Pancreas (tissue), 10 donors: ENCODE measurements at regions not wholly inside any gene's neighbourhood (a gene's known extent, or its start where the extent isn't known, plus 50 kb on each side); places are given as distances from the start of the nearest gene placed in this dataset.

Source experiments
- ATAC-seq, 4 donors: fragments of 200-7000 bp; cut with Tn5 transposase; one replicate each; pipeline versions ENCODE4 v1.8.0 to v1.9.1; 2020; ENCODE audit warnings: mild to moderate bottlenecking in 4 of 4, moderate library complexity in 4 of 4
- DNase-seq, 6 donors: peaks; one replicate each; pipeline ENCODE4 v3.0.0-alpha.2; 2020
- FAIRE-seq: peaks from 2 replicates; lab custom pipeline; 2012; peaks lifted over from hg19 to GRCh38; lab: Jason Lieb, UNC
- H3K27ac ChIP-seq, 4 donors: fragments of 200-600 bp; sonication (generic); 1 replicate in 3 of 4; 2 replicates in 1 of 4; pipeline versions ENCODE4 v1.5.0 to v1.8.0; 2020
- H3K27me3 ChIP-seq, 4 donors: fragments of 200-600 bp; one replicate each; pipeline ENCODE4 v1.8.0; 2021
- H3K36me3 ChIP-seq, 3 donors: fragments of 200-600 bp; sonication (generic) in 1 of 3; one replicate each; pipeline versions ENCODE4 v1.5.0 to v1.8.0; 2020 to 2021
- H3K4me1 ChIP-seq, 3 donors: fragments of 200-600 bp; one replicate each; pipeline ENCODE4 v1.8.0; 2021
- H3K4me3 ChIP-seq, 4 donors: fragments of 200-600 bp; sonication (generic) in 2 of 4; one replicate each; pipeline versions ENCODE4 v1.5.0 to v1.8.0; 2020 to 2021
- H3K9me3 ChIP-seq, 4 donors: fragments of 200-600 bp; one replicate each; pipeline ENCODE4 v1.8.0; 2021
- WGBS, 2 donors: extraction: QIAGEN DNeasy Blood & Tissue Kit; methylation state at CpG; one replicate each; pipeline ENCODE4 v1.1.7; 2013; 5-methylcytosine and 5-hydroxymethylcytosine counted together
- intact Hi-C, 3 donors: fragments of 100-400 bp; cut with DNase I; formaldehyde crosslinking; loops; one replicate each; pipeline versions ENCODE4 v1.11.1 to v1.14.2; 2022
- TF ChIP-seq, protein P1 (sequence below), 4 donors: fragments of 200-600 bp; sonication (generic) in 3 of 4; IDR thresholded peaks; one replicate each; pipeline versions ENCODE4 v1.5.0 to v1.8.0; 2021; ENCODE audit warnings: antibody characterized with exemption in 4 of 4
- donor health status: healthy with polysubstance abuse.
- donor health status: DM: no; HTN: no; CAD: no; lungs with moderate emphysema.
- donor health status: DM: no; HTN: no; CAD: no.
- donor health status: control.
- donor health status: control.
- donor health status: Bipolar disorder and iron deficiency.
- donor health status: DM: yes; HTN: yes; CAD: no.
- donor health status: DM: no; HTN: no; CAD: no.
- donor health status: DM: no; HTN: no; CAD: no.
- donor health status: DM: yes; HTN: yes; CAD: no.

DNA sequence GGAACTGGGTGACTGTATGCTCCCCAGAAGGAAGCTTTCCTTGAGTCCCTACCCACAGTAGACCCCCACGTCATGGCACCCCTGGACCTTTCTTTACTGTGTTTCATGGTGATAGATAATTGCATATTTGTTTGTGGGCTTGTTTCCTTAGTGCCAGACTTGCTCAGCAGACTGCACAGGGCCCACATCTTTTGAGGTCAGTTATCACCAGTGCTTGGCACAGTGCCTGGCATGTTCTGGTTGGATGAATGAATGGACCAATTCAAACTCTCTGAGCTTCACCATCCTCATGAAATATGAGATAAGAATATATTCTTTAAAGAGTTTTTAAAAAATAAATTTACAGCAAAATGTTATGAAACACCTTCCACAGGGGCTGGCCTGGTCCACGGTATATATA lies 78.4 kb upstream of the EMX2 start:
- no peak overlapping the region for H3K27ac ChIP-seq
- WGBS, 2 donors = 42 to 68% methylated on average over 2 of the region's 2 CpGs

DNA sequence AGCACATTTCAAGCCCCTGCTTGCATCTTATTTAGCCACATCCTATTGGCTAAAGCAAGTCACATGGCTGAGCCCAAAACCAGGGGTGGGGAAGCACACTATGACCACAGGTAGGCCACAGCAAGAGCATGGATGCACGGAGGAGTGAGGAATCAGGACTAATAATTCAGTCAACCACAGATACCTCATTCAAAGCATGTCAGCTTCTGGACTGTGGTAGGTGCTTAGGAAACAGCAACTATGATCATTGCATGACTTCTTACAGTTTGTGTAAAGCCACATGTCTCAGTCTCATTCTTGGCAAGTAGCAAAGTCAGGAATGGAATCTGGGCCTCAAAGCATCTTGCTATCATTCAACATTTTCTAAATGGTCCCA lies 79.0 kb upstream of the EMX2 start:
- Histone ChIP-seq H3K36me3 (no peaks in the 10 kb centered on the region), H3K4me1 (no peaks in the 10 kb centered on the region), H3K27me3 (no peaks in the 10 kb centered on the region), H3K4me3 (no peak overlapping the region), H3K9me3 (no peaks in the 10 kb centered on the region), H3K27ac (no peak overlapping the region)
- intact Hi-C loops = no loop called here
- WGBS, 2 donors = 71 to 82% methylated on average over 1 of the region's 1 CpG
- TF ChIP-seq, protein P1, sequence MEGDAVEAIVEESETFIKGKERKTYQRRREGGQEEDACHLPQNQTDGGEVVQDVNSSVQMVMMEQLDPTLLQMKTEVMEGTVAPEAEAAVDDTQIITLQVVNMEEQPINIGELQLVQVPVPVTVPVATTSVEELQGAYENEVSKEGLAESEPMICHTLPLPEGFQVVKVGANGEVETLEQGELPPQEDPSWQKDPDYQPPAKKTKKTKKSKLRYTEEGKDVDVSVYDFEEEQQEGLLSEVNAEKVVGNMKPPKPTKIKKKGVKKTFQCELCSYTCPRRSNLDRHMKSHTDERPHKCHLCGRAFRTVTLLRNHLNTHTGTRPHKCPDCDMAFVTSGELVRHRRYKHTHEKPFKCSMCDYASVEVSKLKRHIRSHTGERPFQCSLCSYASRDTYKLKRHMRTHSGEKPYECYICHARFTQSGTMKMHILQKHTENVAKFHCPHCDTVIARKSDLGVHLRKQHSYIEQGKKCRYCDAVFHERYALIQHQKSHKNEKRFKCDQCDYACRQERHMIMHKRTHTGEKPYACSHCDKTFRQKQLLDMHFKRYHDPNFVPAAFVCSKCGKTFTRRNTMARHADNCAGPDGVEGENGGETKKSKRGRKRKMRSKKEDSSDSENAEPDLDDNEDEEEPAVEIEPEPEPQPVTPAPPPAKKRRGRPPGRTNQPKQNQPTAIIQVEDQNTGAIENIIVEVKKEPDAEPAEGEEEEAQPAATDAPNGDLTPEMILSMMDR (IDR thresholded peaks at IDR 0.05) = no peak
- no peak for FAIRE-seq
- no peak for DNase-seq
- ATAC-seq = no peak

More for the DNA sequence above, 78.4 kb upstream of the EMX2 start:
- FAIRE-seq (no peak), ATAC-seq (no peak), DNase-seq (no peak)
- no peaks in the 10 kb centered on the region for H3K27me3 ChIP-seq
- no peaks in the 10 kb centered on the region for H3K9me3 ChIP-seq
- H3K36me3 ChIP-seq = no peaks in the 10 kb centered on the region
- intact Hi-C loops = no loop called here
- TF ChIP-seq, protein P1 (IDR thresholded peaks at IDR 0.05) = no peak
- H3K4me3 ChIP-seq = no peak overlapping the region
- no peaks in the 10 kb centered on the region for H3K4me1 ChIP-seq

DNA sequence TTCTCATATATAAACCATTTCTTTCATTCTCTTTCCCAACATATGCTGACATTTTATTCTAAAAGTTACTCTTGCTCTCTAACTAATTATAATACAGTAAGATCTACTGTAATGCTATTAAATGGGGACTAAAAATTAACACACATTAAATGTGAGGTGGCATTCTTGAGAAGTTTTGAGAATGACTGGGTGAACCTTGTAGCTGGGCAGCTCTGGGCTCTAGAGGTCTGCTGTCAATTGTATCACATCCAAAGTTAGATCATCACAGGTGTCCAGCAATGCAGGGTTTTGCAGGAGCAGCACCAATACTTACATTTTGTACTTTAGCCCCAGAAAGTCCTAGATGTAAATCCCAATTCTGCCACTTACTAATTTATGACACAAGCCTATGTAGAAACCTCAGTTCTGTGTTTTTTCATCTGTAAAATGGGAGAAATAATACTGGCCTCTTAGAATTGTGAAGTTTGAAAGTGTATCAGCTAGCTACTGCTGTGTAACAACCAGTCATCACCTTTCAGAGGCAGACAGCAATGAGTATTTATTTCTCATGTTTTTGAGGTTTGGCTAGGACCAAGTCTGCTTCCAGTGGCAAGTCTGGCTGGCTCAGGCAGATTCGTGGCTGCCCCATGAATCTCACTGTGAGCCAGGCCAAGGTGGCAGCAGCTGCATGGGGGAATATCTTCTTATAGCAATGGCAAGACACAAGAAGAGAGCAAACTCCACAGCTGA lies 79.6 kb upstream of the EMX2 start:
- no peak for FAIRE-seq
- 87 to 91% methylated on average over 1 of the region's 1 CpG for WGBS, 2 donors
- H3K9me3 ChIP-seq = no peaks in the 10 kb centered on the region
- intact Hi-C loops = no loop called here
- H3K4me1 ChIP-seq = no peaks in the 10 kb centered on the region
- TF ChIP-seq, protein P1 (IDR thresholded peaks at IDR 0.05) = no peak
- H3K27ac ChIP-seq = no peak overlapping the region
- H3K36me3 ChIP-seq = no peaks in the 10 kb centered on the region
- no peak for DNase-seq
- no peak overlapping the region for H3K4me3 ChIP-seq
- H3K27me3 ChIP-seq = no peaks in the 10 kb centered on the region
- no peak for ATAC-seq

DNA sequence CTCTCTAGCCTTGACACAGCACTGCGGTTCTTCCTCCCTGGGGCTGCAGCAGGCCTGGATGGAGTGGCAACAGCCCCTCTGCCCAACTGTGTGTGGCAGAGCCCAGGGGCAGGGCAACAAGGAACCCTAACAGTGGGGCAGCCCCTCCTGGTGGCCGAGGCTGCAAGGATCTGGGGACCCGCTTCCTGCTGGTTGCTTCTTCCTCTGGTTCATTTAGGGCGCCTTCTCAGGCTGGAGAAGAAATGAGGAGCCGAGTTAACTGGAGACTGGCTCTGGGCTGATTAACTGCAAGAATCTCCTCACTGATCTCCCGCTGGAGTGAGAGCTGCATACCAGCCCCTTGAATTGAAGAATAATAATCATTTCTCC lies 80.1 kb upstream of the EMX2 start:
- Histone ChIP-seq H3K27ac (no peak overlapping the region), H3K4me1 (no peaks in the 10 kb centered on the region), H3K4me3 (no peak overlapping the region), H3K27me3 (no peaks in the 10 kb centered on the region), H3K36me3 (no peaks in the 10 kb centered on the region), H3K9me3 (no peaks in the 10 kb centered on the region)
- DNase-seq (no peak), ATAC-seq (no peak), FAIRE-seq (no peak)
- 78 to 79% methylated on average over 6 of the region's 6 CpGs for WGBS, 2 donors
- TF ChIP-seq, protein P1 (IDR thresholded peaks at IDR 0.05) = no peak
- intact Hi-C loops = no loop called here

DNA sequence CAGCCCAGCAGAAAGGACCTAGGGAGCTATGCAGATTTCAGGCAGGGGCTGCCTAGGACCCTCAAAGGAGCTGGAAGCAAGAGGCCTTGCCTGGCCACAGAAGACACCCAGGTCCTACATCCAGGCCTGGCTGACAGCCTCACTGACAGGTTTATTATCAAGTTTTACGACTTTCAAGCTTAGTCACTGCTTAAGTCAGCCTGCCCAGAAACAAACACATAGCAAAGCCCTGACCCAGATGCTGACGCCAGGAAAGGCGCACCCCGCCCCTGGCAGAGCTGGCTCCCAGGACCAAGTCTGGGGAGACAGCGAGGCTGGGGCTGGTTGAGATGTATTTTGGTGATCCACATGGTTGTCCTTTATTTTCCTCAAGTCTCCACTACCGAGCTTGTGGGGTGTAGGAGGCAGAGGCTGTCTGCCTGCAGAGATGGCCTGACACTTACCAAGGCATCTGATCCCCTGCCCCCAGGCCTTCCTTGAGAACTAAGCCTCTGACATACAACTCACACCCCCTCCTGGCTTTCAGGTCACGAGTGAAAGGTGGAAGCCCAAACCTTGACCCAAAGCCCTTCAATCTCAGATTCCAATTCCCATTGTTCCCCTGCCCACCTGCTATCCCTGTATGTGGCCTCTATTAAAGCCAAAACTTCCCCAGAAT lies 80.7 kb upstream of the EMX2 start:
- H3K4me1 ChIP-seq = no peaks in the 10 kb centered on the region
- TF ChIP-seq, protein P1 (IDR thresholded peaks at IDR 0.05) = no peak
- intact Hi-C loops = no loop called here
- H3K4me3 ChIP-seq = no peak overlapping the region
- no peaks in the 10 kb centered on the region for H3K36me3 ChIP-seq
- DNase-seq (no peak), ATAC-seq (peak in 1 of 4 donors; percentile 40), FAIRE-seq (no peak)
- no peaks in the 10 kb centered on the region for H3K9me3 ChIP-seq
- no peak overlapping the region for H3K27ac ChIP-seq
- no peaks in the 10 kb centered on the region for H3K27me3 ChIP-seq
- WGBS, 2 donors = 68 to 71% methylated on average over 7 of the region's 7 CpGs
